ENCODE measurements at regions not wholly inside any gene's neighbourhood (a gene's known extent, or its start where the extent isn't known, plus 50 kb on each side); places are given as distances from the start of the nearest gene placed in this dataset.

DNA sequence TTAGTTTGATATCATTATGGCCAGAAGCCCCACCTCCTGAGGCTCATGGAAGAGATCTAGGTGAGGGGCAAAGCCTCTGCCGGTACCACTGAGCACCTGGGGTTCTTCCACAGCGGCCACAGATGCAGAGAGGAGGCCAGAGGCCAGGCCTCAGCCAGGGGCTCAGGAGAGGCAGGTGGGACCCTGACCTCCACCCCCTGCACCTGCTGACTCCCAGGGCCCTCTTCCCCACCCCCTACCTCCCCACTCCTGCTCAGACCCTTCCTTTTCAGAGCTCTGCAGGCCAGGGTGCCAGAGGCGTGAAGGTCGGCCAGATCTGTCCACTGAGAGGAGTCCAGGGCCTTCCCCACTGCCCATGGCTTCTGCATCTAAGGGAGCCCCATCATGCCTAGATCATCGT, 178.7 kb upstream of the PPP2R2D start:
- Mint-ChIP-seq H3K27ac (ENCODE audit: unreplicated experiment) (no peak overlapping the region), H3K4me1 (ENCODE audit: low read depth, unreplicated experiment) (peaks cover 9% of the 10 kb centered on the region), H3K36me3 (ENCODE audit: insufficient read depth, unreplicated experiment) (no peaks in the 10 kb centered on the region), H3K9me3 (ENCODE audit: low read depth, unreplicated experiment) (no peaks in the 10 kb centered on the region), H3K4me3 (ENCODE audit: low read depth, unreplicated experiment) (no peak overlapping the region), H3K27me3 (ENCODE audit: unreplicated experiment) (no peaks in the 10 kb centered on the region)
- DNase-seq: no peak
- BruUV-seq (replicated peaks): no TSS peak
- TF ChIP-seq, protein P1, sequence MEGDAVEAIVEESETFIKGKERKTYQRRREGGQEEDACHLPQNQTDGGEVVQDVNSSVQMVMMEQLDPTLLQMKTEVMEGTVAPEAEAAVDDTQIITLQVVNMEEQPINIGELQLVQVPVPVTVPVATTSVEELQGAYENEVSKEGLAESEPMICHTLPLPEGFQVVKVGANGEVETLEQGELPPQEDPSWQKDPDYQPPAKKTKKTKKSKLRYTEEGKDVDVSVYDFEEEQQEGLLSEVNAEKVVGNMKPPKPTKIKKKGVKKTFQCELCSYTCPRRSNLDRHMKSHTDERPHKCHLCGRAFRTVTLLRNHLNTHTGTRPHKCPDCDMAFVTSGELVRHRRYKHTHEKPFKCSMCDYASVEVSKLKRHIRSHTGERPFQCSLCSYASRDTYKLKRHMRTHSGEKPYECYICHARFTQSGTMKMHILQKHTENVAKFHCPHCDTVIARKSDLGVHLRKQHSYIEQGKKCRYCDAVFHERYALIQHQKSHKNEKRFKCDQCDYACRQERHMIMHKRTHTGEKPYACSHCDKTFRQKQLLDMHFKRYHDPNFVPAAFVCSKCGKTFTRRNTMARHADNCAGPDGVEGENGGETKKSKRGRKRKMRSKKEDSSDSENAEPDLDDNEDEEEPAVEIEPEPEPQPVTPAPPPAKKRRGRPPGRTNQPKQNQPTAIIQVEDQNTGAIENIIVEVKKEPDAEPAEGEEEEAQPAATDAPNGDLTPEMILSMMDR (IDR thresholded peaks at IDR 0.05; ENCODE audit: unreplicated experiment): no peak
- CTCF ChIA-PET: no interaction called here
- intact Hi-C loops (cut with micrococcal nuclease; ENCODE audit: unreplicated experiment): no loop called here

DNA sequence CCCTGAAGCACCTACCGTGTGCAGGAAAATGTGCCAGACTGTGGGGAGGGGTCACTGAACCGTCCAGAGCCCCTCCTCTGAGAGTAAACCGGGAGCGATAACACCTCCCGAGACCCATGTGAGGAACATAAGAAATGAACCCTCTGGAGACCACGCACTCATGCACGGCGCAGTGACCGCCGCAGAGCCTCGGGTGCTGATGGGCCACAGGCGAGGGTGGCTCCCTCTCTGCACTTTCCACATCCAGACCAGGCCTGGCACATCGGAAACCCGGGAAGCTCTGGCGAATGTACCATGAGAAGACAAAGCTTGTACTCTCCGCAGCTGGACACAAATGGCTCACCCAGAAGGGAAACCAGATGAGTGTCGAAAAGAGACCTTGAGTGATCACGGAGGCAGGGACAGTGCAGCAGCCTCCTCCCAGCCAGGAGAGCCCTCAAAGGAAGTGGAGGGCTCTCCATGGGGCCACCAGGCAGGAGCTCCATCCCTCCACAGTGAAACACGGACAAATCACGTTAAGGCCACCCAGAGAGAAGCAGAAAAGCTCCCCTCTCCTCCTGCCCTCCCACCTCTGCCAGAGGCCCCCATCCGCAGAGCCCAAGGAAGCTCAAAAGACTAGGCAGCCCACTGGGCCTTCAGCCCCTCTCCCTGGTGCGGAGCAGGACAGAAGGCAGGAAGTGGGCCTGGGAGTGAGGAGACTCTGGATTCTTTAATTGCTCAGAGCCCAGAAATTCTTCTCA, 178.1 kb upstream of the PPP2R2D start:
- Mint-ChIP-seq H3K27ac (ENCODE audit: unreplicated experiment) (no peak overlapping the region), H3K36me3 (ENCODE audit: insufficient read depth, unreplicated experiment) (no peaks in the 10 kb centered on the region), H3K9me3 (ENCODE audit: low read depth, unreplicated experiment) (no peaks in the 10 kb centered on the region), H3K4me3 (ENCODE audit: low read depth, unreplicated experiment) (no peak overlapping the region), H3K27me3 (ENCODE audit: unreplicated experiment) (no peaks in the 10 kb centered on the region), H3K4me1 (ENCODE audit: low read depth, unreplicated experiment) (peaks cover 10% of the 10 kb centered on the region)
- CTCF ChIA-PET: no interaction called here
- intact Hi-C loops (cut with micrococcal nuclease; ENCODE audit: unreplicated experiment): no loop called here
- no peak for DNase-seq
- BruUV-seq (replicated peaks): no TSS peak
- TF ChIP-seq, protein P1 (IDR thresholded peaks at IDR 0.05; ENCODE audit: unreplicated experiment): no peak

DNA sequence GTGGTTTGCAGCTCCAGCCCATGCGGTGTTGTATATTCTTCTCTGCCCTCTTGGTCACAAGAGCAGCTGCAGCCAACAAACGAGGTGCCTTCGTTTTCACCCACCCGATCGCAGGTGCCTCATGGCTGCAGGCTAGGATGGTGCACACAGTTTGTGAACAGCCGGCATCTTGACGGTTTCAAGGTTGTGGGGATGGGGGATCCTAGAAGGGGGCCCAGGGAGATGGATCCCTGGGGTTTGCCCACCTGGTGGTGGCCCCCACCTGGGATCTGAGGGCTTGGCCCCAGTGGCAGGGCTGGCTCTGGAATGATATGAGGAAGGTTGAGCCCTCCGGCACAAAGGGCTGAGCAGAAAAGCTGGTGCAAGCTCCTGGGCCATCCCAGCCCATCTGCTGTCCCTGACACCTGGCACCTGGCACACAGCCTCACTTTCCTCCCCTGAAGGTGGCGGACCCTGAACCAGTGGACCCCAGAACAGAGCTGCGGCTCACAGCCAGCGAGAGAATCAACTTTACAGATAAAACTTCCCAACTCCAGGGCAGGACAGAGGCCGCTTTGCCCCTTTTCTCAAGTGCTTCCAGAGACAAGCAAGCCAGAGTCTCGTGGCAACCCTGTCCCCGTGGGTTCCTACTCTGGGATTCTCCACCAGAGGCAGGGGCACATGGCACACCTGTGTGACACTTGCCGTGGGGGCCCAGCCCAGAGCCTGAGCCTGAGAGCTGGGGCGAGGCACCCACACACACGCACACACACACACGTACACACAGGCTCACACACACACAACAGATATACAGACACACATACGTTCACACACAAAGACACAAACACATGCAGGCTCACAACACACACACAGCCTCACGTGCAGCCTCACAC, 177.3 kb upstream of the PPP2R2D start:
- Mint-ChIP-seq H3K36me3 (ENCODE audit: insufficient read depth, unreplicated experiment) (no peaks in the 10 kb centered on the region), H3K9me3 (ENCODE audit: low read depth, unreplicated experiment) (no peaks in the 10 kb centered on the region), H3K4me3 (ENCODE audit: low read depth, unreplicated experiment) (no peak overlapping the region), H3K27me3 (ENCODE audit: unreplicated experiment) (no peaks in the 10 kb centered on the region), H3K4me1 (ENCODE audit: low read depth, unreplicated experiment) (peaks cover 10% of the 10 kb centered on the region), H3K27ac (ENCODE audit: unreplicated experiment) (no peak overlapping the region)
- BruUV-seq (replicated peaks): no TSS peak
- intact Hi-C loops (cut with micrococcal nuclease; ENCODE audit: unreplicated experiment): no loop called here
- CTCF ChIA-PET: no interaction called here
- TF ChIP-seq, protein P1 (IDR thresholded peaks at IDR 0.05; ENCODE audit: unreplicated experiment): no peak
- no peak for DNase-seq

DNA sequence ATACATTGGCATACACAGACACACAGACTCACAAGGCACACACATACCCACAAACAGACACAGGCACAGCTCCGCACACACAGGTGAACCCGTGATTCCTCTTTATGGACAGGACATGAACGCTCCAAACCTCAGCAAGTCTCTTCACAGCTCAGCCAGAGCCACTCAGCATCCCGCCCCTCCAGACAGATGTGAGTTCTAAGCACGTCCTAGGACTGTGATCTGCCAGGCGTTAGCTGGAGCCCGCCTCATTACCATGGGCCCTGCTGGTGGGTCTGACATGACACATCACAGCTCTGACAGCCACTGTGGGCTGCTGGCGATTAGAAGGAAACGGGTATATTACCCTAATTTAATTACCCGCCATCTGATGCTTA, 176.7 kb upstream of the PPP2R2D start:
- no peaks in the 10 kb centered on the region for H3K9me3 Mint-ChIP-seq (ENCODE audit: low read depth, unreplicated experiment)
- H3K27ac Mint-ChIP-seq (ENCODE audit: unreplicated experiment): no peak overlapping the region
- peaks cover 10% of the 10 kb centered on the region for H3K4me1 Mint-ChIP-seq (ENCODE audit: low read depth, unreplicated experiment)
- no peak overlapping the region for H3K4me3 Mint-ChIP-seq (ENCODE audit: low read depth, unreplicated experiment)
- no peaks in the 10 kb centered on the region for H3K27me3 Mint-ChIP-seq (ENCODE audit: unreplicated experiment)
- BruUV-seq (replicated peaks): no TSS peak
- intact Hi-C loops (cut with micrococcal nuclease; ENCODE audit: unreplicated experiment): no loop called here
- H3K36me3 Mint-ChIP-seq (ENCODE audit: insufficient read depth, unreplicated experiment): no peaks in the 10 kb centered on the region
- no peak for DNase-seq
- TF ChIP-seq, protein P1 (IDR thresholded peaks at IDR 0.05; ENCODE audit: unreplicated experiment): no peak
- CTCF ChIA-PET: no interaction called here

All from Calu3 (cell line).